GM12878 (cell line): ENCODE measurements at regions not wholly inside any gene's neighbourhood (a gene's known extent, or its start where the extent isn't known, plus 50 kb on each side); places are given as distances from the start of the nearest gene placed in this dataset.

Experiments used
- ATAC-seq: fragments of 200-7000 bp; cut with Tn5 transposase; 3 replicates; pipeline ENCODE4 v1.9.1; 2020; ENCODE audit warnings: mild to moderate bottlenecking, moderate library complexity
- BruUV-seq: library from RNA; stranded (reverse); fragments of 400-500 nt; replicated peaks from 2 replicates; lab custom pipeline; 2021; lab: Mats Ljungman, UMichigan
- CTCF ChIA-PET: fragments of 300-600 bp; sonication (Branson Sonifier 250); formaldehyde crosslinking; extraction: SDS; loops from one replicate; lab custom pipeline; 2021; ENCODE audit warnings: inconsistent platforms; lab: Yijun Ruan, JAX
- POLR2A ChIA-PET: fragments of 350-600 bp; formaldehyde crosslinking; extraction: SDS; loops from one replicate; lab custom pipeline; 2021; ENCODE audit warnings: inconsistent platforms; lab: Charles Lee
- RAD21 ChIA-PET: fragments of 300-600 bp; sonication (Branson Sonifier 250); formaldehyde crosslinking; loops from one replicate; lab custom pipeline; 2023; ENCODE audit warnings: antibody characterized with exemption; ENCODE audit not compliant: unreplicated experiment; lab: Charles Lee
- SMC1A ChIA-PET: fragments of 300-600 bp; sonication (Branson Sonifier 250); formaldehyde crosslinking; loops from one replicate; lab custom pipeline; 2023; ENCODE audit not compliant: unreplicated experiment, uncharacterized antibody; lab: Charles Lee
- DNase-seq: peaks from one replicate; pipeline ENCODE4 v3.0.0-alpha.2; 2011; ENCODE audit warnings: low read depth, low spot score
- FAIRE-seq: peaks from 3 replicates; lab custom pipeline; 2011; peaks lifted over from hg19 to GRCh38; lab: Jason Lieb, UNC
- H2AFZ ChIP-seq: 2 replicates; pipeline ENCODE4 v1.6.0; 2011; ENCODE audit warnings: low read depth, low read length, control low read depth; ENCODE audit not compliant: control insufficient read depth
- H3K27ac ChIP-seq: 2 replicates; pipeline ENCODE4 v1.5.1; 2011; ENCODE audit warnings: control low read depth; ENCODE audit not compliant: control insufficient read depth, insufficient read depth
- H3K27me3 ChIP-seq, 2 experiments: replicated peaks in 1 of 2; 2 replicates each; pipeline versions ENCODE4 v1.6.0 to v1.6.1; 2011; ENCODE audit warnings: low read length in 1 of 2; ENCODE audit not compliant: control insufficient read depth in 2 of 2, insufficient read depth in 2 of 2
- H3K36me3 ChIP-seq, 2 experiments: 2 replicates each; pipeline ENCODE4 v1.5.1; 2011; ENCODE audit warnings: low read length in 1 of 2; ENCODE audit not compliant: control insufficient read depth in 2 of 2, insufficient read depth in 2 of 2
- H3K4me1 ChIP-seq: 2 replicates; pipeline ENCODE4 v1.6.1; 2011; ENCODE audit warnings: mild to moderate bottlenecking, low read length, moderate library complexity, mixed read lengths; ENCODE audit not compliant: control insufficient read depth, insufficient read depth
- H3K4me2 ChIP-seq: 2 replicates; pipeline ENCODE4 v1.6.0; 2011; ENCODE audit warnings: control low read depth; ENCODE audit not compliant: control insufficient read depth, insufficient read depth
- H3K4me3 ChIP-seq: fragments of 200-600 bp; sonication (generic); 2 replicates; pipeline ENCODE4 v1.5.1; 2016
- H3K79me2 ChIP-seq: 2 replicates; pipeline ENCODE4 v1.6.0; 2011; ENCODE audit warnings: low read length; ENCODE audit not compliant: control insufficient read depth, insufficient read depth
- H3K9ac ChIP-seq: 2 replicates; pipeline ENCODE4 v1.8.0; 2011; ENCODE audit warnings: low read length, control low read depth, mixed read lengths; ENCODE audit not compliant: control insufficient read depth, insufficient read depth
- H3K9me3 ChIP-seq: replicated peaks from 3 replicates; pipeline ENCODE4 v1.5.1; 2011; ENCODE audit warnings: mild to moderate bottlenecking, low read length; ENCODE audit not compliant: control insufficient read depth, insufficient read depth
- H4K20me1 ChIP-seq: 2 replicates; pipeline ENCODE4 v1.6.0; 2011; ENCODE audit not compliant: control insufficient read depth, insufficient read depth
- DPF2 ChIP-seq: fragments of 450-650 bp; IDR thresholded peaks from 2 replicates; pipeline ENCODE4 v1.6.1; 2017; ENCODE audit warnings: mild to moderate bottlenecking
- EZH2 ChIP-seq: IDR thresholded peaks from 2 replicates; pipeline ENCODE4 v1.6.1; 2012; ENCODE audit warnings: low read depth, mild to moderate bottlenecking, control low read depth, inconsistent platforms, low read length, borderline replicate concordance; ENCODE audit not compliant: control insufficient read depth
- WGBS: methylation state at CpG from one replicate; pipeline ENCODE4 v1.1.6; 2016; ENCODE audit warnings: low lambda C conversion rate; ENCODE audit not compliant: insufficient replicate concordance, insufficient coverage; ENCODE audit errors: missing lambda C conversion rate; 5-methylcytosine and 5-hydroxymethylcytosine counted together
- in situ Hi-C: fragments of 300-500 bp; cut with MboI; formaldehyde crosslinking; loops from 9 replicates; pipeline ENCODE4 v1.14.3; 2018; ENCODE audit warnings: mixed read lengths
- intact Hi-C: fragments of 100-400 bp; cut with micrococcal nuclease; formaldehyde crosslinking; loops from one replicate; pipeline ENCODE4 v1.14.2; 2022; ENCODE audit not compliant: unreplicated experiment
- TF ChIP-seq, protein P1 (sequence below): fragments of 450-650 bp; IDR thresholded peaks from 2 replicates; pipeline ENCODE4 v1.6.1; 2017; ENCODE audit warnings: mild to moderate bottlenecking

DNA sequence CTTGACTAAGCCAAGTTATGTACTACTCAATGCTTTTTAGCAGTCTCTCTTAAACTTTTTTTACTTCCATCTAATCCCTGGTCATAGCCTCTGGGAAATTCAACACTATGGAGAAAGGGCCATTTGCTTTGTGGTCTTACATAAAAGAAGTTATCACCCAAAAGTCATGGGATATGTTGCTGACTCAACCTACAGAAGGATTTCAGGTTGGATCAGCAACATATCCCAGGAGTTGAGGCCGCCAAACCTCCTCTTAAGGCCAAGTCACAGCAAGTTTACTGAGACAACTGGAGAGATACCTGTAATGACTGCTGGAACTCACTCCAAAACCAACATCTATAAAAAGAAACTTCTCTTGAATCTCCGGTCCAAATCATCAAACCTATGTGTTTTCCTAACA lies 141.1 kb downstream of the IRS1 start (continued):
- no peak for TF ChIP-seq DPF2

GRCh38 chr2:226657340-226658053 lies 142.1 kb downstream of the IRS1 start:
- in situ Hi-C loops, result no loop called here
- DNase-seq, result no peak
- no peaks in the 10 kb centered on the region for H3K4me1 ChIP-seq
- H4K20me1 ChIP-seq, result no peaks in the 10 kb centered on the region
- FAIRE-seq, result no peak
- H3K9me3 ChIP-seq, result no peaks in the 10 kb centered on the region
- no peak overlapping the region for H2AFZ ChIP-seq
- H3K79me2 ChIP-seq, result no peaks in the 10 kb centered on the region
- ATAC-seq, result no peak
- CTCF ChIA-PET, result interaction anchor here (0.8 kb wide), 1 partner anchor 66 kb away, joined by 3 read pairs; no protein-coding TSS in a partner anchor
- no peak overlapping the region for H3K9ac ChIP-seq
- TF ChIP-seq EZH2, result no peak
- TF ChIP-seq, protein P1, sequence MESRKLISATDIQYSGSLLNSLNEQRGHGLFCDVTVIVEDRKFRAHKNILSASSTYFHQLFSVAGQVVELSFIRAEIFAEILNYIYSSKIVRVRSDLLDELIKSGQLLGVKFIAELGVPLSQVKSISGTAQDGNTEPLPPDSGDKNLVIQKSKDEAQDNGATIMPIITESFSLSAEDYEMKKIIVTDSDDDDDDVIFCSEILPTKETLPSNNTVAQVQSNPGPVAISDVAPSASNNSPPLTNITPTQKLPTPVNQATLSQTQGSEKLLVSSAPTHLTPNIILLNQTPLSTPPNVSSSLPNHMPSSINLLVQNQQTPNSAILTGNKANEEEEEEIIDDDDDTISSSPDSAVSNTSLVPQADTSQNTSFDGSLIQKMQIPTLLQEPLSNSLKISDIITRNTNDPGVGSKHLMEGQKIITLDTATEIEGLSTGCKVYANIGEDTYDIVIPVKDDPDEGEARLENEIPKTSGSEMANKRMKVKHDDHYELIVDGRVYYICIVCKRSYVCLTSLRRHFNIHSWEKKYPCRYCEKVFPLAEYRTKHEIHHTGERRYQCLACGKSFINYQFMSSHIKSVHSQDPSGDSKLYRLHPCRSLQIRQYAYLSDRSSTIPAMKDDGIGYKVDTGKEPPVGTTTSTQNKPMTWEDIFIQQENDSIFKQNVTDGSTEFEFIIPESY, result no peak
- no TSS peak for BruUV-seq
- SMC1A ChIA-PET, result no interaction called here
- RAD21 ChIA-PET, result no interaction called here
- H3K27ac ChIP-seq, result no peak overlapping the region
- POLR2A ChIA-PET, result no interaction called here
- 61% methylated on average over 6 of the region's 6 CpGs for WGBS
- no peaks in the 10 kb centered on the region for H3K27me3 ChIP-seq
- intact Hi-C loops, result no loop called here
- H3K36me3 ChIP-seq, result no peaks in the 10 kb centered on the region
- H3K4me2 ChIP-seq, result no peak overlapping the region
- H3K4me3 ChIP-seq, result no peak overlapping the region
